Thyroid gland (tissue), 4 donors: ENCODE measurements at regions not wholly inside any gene's neighbourhood (a gene's known extent, or its start where the extent isn't known, plus 50 kb on each side); places are given as distances from the start of the nearest gene placed in this dataset.

Source experiments
- DNase-seq, 2 donors: peaks; one replicate each; pipeline ENCODE4 v3.0.0-alpha.2; 2019
- H3K27ac ChIP-seq, 3 donors: fragments of 200-600 bp; sonication (generic); 1 replicate in 2 of 3; 2 replicates in 1 of 3; pipeline ENCODE4 v1.5.1; 2016 to 2019; ENCODE audit warnings: mild to moderate bottlenecking in 1 of 3, moderate library complexity in 1 of 3
- H3K27me3 ChIP-seq: fragments of 200-600 bp; sonication (generic); one replicate; pipeline ENCODE4 v1.5.1; 2019
- H3K36me3 ChIP-seq, 2 donors: fragments of 200-600 bp; sonication (generic); one replicate each; pipeline ENCODE4 v1.5.1; 2016 to 2019
- H3K4me1 ChIP-seq, 2 donors: fragments of 200-600 bp; sonication (generic); one replicate each; pipeline ENCODE4 v1.5.1; 2017 to 2019
- H3K4me3 ChIP-seq, 3 donors: fragments of 200-600 bp; sonication (generic); replicated peaks in 1 of 3; 1 replicate in 2 of 3; 2 replicates in 1 of 3; pipeline ENCODE4 v1.5.1; 2016; ENCODE audit warnings: mild to moderate bottlenecking in 1 of 3
- H3K9me3 ChIP-seq: fragments of 200-600 bp; sonication (generic); one replicate; pipeline ENCODE4 v1.5.1; 2017
- POLR2A ChIP-seq, 2 donors: fragments of 450-650 bp; IDR thresholded peaks; one replicate each; pipeline ENCODE4 v1.6.1; 2017; ENCODE audit warnings: antibody characterized with exemption in 2 of 2, mild to moderate bottlenecking in 2 of 2, moderate library complexity in 1 of 2
- WGBS, 2 donors: methylation state at CpG; one replicate each; pipeline ENCODE4 v1.1.5; 2017; 5-methylcytosine and 5-hydroxymethylcytosine counted together
- intact Hi-C: fragments of 100-400 bp; cut with DNase I; formaldehyde crosslinking; loops from one replicate; pipeline ENCODE4 v1.15.1; 2023
- TF ChIP-seq, protein P1 (sequence below), 6 experiments: fragments of 200-600 bp in 3 of 6; fragments of 450-650 bp in 3 of 6; sonication (generic) in 3 of 6; IDR thresholded peaks; one replicate each; pipeline ENCODE4 v1.5.1; 2016 to 2019; ENCODE audit warnings: antibody characterized with exemption in 6 of 6, mild to moderate bottlenecking in 2 of 6, inconsistent platforms in 1 of 6, moderate library complexity in 1 of 6

DNA sequence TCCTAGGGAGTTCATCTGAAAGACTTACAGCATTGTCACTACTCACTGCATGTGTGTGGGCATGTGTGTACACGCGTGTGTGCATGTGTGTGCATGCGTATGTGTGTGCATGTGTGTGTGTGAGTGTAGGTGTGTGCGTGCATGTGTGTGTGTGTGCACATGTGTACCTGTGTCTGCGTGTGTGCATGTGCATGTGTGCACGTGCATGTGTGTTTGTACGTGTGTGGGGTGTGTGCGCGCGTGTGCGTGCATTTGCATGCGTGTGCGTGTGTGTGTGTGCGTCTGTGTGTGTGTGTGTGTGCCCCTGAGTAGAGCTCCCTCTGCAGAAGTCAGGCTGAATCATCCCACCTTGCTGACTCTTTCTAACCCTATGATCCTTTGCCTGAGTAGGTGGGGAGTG is 114.8 kb upstream of the RBFOX1 start:
- no peaks in the 10 kb centered on the region for H3K4me1 ChIP-seq
- no peaks in the 10 kb centered on the region for H3K9me3 ChIP-seq
- no peaks in the 10 kb centered on the region for H3K27me3 ChIP-seq
- H3K27ac ChIP-seq, result no peak overlapping the region
- WGBS, 2 donors, result 91 to 94% methylated on average over 14 of the region's 14 CpGs
- no peaks in the 10 kb centered on the region for H3K36me3 ChIP-seq
- H3K4me3 ChIP-seq, result no peak overlapping the region
- intact Hi-C loops, result no loop called here
- TF ChIP-seq, protein P1, sequence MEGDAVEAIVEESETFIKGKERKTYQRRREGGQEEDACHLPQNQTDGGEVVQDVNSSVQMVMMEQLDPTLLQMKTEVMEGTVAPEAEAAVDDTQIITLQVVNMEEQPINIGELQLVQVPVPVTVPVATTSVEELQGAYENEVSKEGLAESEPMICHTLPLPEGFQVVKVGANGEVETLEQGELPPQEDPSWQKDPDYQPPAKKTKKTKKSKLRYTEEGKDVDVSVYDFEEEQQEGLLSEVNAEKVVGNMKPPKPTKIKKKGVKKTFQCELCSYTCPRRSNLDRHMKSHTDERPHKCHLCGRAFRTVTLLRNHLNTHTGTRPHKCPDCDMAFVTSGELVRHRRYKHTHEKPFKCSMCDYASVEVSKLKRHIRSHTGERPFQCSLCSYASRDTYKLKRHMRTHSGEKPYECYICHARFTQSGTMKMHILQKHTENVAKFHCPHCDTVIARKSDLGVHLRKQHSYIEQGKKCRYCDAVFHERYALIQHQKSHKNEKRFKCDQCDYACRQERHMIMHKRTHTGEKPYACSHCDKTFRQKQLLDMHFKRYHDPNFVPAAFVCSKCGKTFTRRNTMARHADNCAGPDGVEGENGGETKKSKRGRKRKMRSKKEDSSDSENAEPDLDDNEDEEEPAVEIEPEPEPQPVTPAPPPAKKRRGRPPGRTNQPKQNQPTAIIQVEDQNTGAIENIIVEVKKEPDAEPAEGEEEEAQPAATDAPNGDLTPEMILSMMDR (IDR thresholded peaks at IDR 0.05), result no peak
- no peak for TF ChIP-seq POLR2A (IDR thresholded peaks at IDR 0.05)
- no peak for DNase-seq

DNA sequence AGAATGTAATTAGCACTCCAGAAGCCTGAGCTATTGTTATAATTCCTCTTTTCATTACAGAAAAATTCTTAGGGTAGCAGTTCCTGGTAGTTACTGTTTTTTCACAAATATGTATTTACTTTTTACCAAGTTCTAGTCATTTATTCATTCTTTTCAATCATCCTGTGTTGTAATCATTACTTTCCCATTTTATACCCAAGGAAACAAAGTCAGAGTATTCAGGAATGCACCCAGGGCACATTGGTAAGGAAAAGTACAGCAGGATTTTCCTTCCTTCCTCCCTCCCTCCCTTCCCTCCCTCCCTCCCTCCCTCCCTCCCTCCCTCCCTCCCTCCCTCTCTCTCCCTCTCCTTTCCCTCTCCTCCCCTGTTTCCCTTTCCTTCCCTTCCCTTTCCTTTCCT is 115.9 kb upstream of the RBFOX1 start:
- no peak for DNase-seq
- Histone ChIP-seq H3K4me1 (no peaks in the 10 kb centered on the region), H3K36me3 (no peaks in the 10 kb centered on the region), H3K27me3 (no peaks in the 10 kb centered on the region), H3K4me3 (no peak overlapping the region), H3K27ac (no peak overlapping the region), H3K9me3 (no peaks in the 10 kb centered on the region)
- TF ChIP-seq, protein P1 (IDR thresholded peaks at IDR 0.05), result no peak
- TF ChIP-seq POLR2A (IDR thresholded peaks at IDR 0.05), result no peak
- intact Hi-C loops, result no loop called here

DNA sequence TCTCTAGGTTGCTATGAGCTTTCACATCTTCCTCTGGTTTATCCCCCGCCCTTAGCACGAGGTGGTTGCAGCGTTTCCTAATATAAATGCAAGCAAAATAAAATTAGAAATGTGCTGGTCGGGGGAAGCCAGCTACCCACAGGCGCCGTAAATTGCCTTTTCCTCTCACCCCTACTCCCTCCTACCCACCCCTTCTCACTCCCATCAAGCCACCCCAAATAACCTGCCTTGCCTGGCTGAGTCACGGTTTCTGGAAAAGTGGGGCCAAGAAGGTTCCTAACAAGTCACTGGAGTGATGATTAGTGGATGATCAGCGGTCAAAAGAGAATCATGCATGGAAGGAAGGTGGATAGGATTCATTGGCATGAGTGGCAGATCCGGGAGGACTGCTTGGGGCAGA is 120.9 kb upstream of the RBFOX1 start:
- no peak overlapping the region for H3K27ac ChIP-seq
- 74 to 85% methylated on average over 9 of the region's 9 CpGs for WGBS, 2 donors

DNA sequence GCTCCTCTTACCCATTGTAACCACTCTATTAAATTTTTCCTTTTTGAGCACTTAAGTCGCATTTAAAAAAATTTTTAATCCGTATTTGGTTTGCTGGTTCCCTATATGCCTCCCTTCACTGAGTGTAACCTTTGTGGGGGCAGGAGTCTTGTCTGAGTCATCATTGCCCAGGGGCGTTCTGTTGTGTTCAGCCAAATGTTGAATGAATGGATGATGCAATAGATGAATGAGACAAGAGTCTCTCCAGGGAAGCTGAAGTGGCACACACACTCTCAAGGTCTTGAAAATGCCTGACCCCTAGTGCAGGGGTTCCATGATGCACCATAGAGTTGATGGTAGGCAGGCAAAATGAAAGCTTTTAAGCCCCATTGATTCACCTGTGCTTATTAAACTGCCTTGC is 123.0 kb upstream of the RBFOX1 start:
- WGBS, 2 donors, result 66 to 68% methylated on average over 3 of the region's 3 CpGs
- Histone ChIP-seq H3K4me3 (no peak overlapping the region), H3K36me3 (no peaks in the 10 kb centered on the region), H3K9me3 (no peaks in the 10 kb centered on the region), H3K27me3 (no peaks in the 10 kb centered on the region), H3K4me1 (no peaks in the 10 kb centered on the region), H3K27ac (no peak overlapping the region)
- intact Hi-C loops, result no loop called here
- peak in 1 of 2 donors; percentile 3 for DNase-seq
- TF ChIP-seq, protein P1 (IDR thresholded peaks at IDR 0.05), result no peak
- no peak for TF ChIP-seq POLR2A (IDR thresholded peaks at IDR 0.05)

More for the DNA sequence above, 120.9 kb upstream of the RBFOX1 start:
- DNase-seq, result no peak
- intact Hi-C loops, result no loop called here
- Histone ChIP-seq H3K4me1 (no peaks in the 10 kb centered on the region), H3K36me3 (no peaks in the 10 kb centered on the region), H3K27me3 (no peaks in the 10 kb centered on the region), H3K4me3 (no peak overlapping the region), H3K9me3 (no peaks in the 10 kb centered on the region)
- TF ChIP-seq POLR2A (IDR thresholded peaks at IDR 0.05), result no peak
- TF ChIP-seq, protein P1 (IDR thresholded peaks at IDR 0.05), result no peak

DNA sequence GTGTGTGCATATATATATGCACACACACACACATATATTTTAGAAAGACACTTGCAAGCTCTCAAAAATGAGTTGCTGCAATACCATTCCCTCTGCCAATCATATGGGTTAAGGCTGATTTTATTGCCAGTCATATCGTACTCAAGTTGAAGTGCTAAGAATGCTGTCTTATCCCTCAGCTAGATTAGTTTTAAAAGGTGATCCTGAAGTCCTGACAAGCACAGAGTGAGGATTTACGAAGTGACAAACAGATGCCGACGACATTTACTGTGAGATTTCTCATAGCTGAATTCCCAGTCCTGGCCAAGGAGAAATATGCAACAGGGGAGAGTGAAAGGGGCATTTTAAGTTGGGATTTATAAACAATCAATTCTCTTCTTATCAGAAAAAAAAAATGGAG is 126.2 kb upstream of the RBFOX1 start:
- H3K4me3 ChIP-seq, result no peak overlapping the region
- no peaks in the 10 kb centered on the region for H3K27me3 ChIP-seq
- H3K4me1 ChIP-seq, result no peaks in the 10 kb centered on the region
- DNase-seq, result no peak
- no peaks in the 10 kb centered on the region for H3K36me3 ChIP-seq
- no peak overlapping the region for H3K27ac ChIP-seq
- H3K9me3 ChIP-seq, result no peaks in the 10 kb centered on the region
- intact Hi-C loops, result no loop called here
- TF ChIP-seq POLR2A (IDR thresholded peaks at IDR 0.05), result no peak
- TF ChIP-seq, protein P1 (IDR thresholded peaks at IDR 0.05), result no peak
- 80 to 88% methylated on average over 4 of the region's 4 CpGs for WGBS, 2 donors
